GM21619 (cell line): ENCODE measurements at regions not wholly inside any gene's neighbourhood (a gene's known extent, or its start where the extent isn't known, plus 50 kb on each side); places are given as distances from the start of the nearest gene placed in this dataset.
A peak's percentile ranks its signal among the peaks of the same experiment; 100 is the strongest.

Experiments used
- ATAC-seq: cut with Tn5 transposase; IDR thresholded peaks from one replicate; pipeline ENCODE4 v1.9.1; 2021; ENCODE audit not compliant: unreplicated experiment

DNA sequence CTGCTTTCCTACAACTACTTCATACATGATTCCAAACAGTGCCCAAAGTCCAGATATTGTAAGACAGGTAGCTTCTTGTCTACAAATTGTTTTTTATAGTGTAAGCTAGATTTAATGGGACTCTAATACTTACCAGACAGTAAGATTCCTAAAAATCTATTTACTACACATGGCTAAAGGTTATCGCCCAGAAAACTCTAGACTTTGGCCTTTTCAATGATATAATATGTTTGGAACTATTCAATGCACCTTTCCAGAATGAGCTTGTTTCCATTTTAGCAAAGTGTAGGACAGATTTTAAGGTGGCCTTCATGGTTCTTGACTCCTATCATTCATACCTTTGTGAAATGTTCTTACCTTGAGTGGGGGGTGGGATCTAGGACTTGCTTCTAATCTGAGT lies 951.0 kb downstream of the SORCS1 start:
- ATAC-seq: no peak

DNA sequence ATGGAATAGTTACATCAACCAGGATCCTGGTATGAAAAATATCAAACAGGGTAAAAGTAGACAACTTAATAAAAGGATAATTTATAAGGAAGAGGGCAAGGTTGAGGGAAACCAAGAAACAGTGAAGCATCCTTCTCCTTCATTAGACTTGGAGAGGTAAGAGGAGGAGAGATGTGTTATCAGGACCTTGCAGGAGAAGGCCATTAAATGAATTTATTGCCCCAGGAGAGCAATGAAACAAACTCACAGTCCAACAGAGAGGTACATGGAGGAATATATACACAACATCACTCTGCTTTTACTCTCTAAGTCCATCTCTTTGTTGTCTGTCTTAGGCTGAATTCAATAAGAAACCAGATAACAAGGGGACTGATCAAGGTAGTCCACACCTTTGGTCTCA lies 966.2 kb downstream of the SORCS1 start:
- no peak for ATAC-seq

DNA sequence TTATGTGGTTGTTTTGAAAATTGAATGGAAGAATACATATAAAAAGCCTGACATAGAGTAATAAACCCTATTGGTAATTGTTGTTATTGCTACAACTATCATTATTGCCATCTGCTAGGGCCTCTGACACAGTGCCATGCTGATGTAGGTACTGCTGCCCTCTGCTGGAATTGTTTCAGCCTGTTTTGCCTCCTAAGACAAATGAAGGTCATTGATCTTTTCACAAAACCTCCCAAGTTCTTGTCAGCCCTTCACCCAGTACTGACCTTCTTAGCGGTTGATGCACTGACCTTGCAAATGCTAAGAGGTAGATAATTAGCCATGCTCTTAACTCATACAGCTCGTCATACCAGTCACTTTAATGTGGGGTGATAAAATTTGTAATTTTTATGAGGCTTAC lies 975.2 kb downstream of the SORCS1 start:
- peak; percentile 57 for ATAC-seq

DNA sequence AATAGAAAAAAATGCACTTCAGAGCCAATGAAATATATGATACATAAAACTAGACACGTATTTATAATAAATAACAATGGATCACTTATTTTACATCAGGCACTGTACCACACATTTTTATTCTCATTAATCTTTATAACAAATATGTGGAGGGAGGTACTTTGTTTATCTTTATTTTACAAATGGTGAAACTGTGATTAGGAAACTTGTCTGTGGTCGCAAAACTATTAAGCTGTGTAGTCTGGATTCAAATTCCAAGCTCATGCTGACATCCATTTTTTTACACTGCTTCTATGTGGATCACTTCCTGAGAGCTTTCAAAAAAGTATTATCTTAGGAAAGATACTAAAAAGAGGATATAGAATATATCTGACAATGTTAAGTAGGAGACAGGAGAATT lies 978.6 kb downstream of the SORCS1 start:
- ATAC-seq: no peak

DNA sequence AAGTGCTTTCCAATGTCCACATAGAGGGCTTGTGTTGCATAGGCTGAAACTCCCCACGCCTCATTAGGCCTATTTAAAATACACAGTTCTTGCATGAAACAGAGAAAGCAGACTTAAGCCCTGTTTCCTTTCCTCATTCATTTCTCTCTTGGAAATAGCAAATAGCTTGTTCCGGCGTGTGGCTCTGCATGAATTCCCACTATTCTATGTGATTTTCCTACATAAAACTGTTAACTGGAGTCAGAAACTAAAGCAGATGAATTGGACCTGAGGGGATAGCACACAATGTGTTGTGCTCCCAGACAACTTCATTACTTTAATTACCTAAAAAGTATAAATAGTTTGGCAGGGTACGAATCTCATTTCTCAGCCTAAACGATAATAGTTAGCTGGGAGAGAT lies 981.5 kb downstream of the SORCS1 start:
- ATAC-seq: no peak

DNA sequence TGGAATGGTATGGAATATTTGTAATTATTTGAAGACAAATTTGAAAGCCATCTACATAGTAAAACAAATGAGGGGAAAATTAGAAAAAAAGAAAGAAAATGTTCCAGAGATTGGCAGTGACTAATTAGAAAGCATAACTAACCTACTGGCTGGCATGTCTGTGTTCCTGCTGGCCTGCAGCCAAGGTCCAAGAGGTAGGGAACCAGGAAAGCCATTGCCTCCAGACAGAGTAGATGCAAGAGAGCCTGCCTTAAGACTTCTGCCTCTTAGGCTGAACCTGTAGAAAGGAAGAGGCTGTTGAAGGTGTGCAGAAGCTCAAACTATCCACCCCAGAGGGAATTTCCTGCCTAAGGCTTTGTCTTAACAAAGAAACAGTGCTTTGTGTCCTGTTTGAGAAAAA lies 982.0 kb downstream of the SORCS1 start:
- ATAC-seq: no peak

DNA sequence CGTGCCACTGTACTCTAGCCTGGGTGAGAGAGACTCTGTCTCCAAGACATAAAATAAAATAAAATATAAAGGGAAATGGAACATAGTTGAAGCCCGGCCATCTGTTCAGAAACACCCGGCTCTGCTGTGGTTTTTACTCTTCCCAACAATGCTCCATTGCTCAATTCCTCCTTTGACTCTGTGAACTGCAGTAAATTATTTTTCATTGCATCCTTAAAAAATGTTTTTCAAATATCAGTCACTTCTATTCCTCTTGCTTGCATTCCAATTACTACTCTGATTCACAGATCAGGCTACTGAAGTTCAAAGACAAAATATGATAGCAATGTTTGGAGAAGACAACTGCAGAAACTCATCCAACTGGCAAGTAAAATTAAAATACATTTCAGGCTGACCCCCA lies 983.0 kb downstream of the SORCS1 start:
- no peak for ATAC-seq

DNA sequence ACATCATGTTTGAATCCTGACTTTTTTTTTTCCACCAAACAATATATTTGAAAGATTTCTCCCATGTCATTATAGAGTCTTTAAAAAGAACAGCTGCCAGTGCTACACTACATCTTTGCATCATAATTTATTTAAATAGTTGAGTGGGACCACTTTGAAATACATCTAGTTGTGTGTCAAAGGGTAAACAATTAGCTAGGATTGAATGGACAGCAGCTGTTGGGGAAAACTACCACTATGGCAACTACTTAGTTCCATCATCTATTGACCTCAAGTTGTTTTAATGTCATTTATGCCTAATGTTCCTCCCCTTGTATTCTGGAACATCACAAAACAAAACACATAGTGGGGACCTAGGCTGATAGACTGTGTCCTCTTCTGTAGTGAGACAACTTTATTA lies 985.1 kb downstream of the SORCS1 start:
- ATAC-seq: no peak

DNA sequence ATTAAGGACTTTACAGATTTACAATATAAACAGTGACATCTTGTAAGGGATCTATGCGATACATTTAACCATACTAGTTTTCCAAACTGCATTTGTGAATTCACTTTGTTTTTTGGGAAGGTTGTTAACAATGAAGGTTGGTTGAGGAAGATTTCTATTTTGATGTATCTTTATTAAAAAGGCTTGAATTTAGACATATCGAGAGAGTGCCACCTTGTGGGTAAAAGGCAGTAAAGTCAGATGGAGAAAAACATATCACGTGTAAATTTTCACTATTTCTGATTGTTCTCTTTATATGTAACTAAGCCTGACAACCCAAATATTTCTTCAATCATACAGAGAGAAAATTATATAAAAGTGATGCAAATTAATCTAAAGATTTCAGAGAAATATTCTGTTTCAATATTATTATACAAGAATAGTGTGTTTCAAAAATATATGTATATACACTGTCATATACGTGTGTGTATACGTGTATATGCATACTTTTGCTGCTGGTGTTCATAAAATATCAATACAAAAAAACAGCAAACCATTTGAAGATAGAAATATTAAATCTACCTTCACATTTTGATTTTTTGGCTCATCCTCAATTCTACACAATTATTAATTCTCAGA lies 988.6 kb downstream of the SORCS1 start:
- no peak for ATAC-seq

DNA sequence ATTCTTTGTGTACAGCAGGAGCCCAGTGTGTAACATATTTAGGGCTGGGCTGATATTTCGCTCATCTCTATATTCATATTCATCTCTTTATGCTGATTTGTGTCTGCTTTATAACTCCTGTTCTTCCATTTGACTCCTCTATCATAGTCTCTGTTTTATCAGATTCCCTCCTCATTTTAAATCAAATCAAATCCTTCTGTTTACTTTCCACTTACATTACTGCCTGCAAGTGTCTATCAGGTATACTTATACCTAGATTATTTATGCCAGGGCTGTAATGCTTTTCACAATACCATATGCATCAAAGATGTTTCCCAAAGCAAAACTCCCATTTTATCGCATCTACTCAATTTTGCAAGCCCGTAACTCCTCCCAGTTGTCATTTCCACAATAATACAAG lies 990.7 kb downstream of the SORCS1 start:
- no peak for ATAC-seq

DNA sequence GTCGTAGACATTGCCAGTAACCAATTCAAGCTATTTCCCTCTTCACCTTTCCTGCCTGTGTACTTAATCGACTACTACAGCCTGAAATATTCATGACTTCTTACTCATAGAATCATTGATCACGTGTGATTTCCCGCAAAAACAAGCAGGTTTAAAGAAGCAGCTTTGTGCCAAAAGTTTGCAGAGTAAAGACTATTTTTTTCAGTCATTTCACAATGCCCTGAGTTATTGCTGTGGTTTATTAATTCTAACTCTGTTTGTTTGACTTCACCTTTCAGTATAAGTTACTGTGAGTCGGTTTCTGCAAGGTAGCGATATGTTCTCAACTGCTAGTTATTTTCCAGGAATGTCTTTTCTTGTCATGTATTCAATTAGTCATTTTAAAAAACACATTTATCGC lies 995.3 kb downstream of the SORCS1 start:
- ATAC-seq: no peak

DNA sequence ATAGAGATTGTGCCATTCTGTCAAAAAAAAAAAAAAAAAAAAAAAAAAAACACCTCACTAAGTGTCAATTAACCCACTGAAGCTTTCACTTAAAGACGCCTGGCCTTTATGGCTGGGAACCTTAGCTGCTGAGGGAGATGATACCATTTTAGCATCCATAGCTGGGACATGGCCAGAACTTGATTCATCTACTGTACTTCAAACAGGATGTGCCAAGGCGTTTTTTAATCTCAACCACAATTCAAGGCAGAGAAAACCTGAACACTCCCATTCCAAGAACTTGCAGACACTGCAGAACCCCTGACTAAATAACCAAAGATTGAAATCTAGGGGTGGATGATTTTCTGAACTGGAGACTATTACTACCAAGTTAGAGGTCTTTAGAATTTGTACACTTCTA lies 996.6 kb downstream of the SORCS1 start:
- no peak for ATAC-seq

DNA sequence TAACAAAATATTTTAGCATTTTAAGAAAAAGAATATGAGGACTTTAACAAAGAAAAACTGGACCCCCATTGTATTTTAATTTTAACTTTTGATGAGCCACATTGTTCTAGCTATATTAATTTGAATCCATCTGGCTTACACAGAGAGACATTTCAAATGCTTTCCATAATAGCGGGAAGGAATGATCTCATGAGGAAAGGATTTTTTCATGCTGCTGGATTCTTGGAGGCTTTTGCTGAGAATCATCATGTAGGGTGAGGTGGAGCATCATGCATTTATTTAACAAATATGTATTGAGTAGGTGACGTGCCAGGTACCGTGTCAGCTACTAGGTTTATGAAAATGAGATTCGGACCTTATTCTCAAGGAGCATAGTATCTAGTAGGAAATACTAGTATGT lies 1006.3 kb downstream of the SORCS1 start:
- no peak for ATAC-seq

DNA sequence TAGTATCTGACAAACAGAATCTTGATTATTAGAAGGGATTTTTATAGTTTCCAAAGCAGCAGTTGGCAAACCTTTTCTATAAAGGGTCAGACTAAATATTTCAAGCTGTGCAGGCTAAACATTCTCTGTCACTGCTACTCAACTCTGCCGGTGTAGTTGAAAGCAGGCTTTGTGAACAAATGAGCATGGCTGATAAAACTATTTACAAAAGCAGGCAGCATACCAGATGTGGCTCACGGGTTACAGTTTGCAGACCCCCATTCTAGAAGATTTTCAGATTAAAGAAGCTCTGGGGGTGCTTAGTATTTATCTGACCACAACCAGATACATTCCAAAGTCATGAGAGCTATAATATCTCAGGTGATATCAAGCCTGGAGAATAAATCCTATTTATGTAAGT lies 1017.5 kb downstream of the SORCS1 start:
- no peak for ATAC-seq

DNA sequence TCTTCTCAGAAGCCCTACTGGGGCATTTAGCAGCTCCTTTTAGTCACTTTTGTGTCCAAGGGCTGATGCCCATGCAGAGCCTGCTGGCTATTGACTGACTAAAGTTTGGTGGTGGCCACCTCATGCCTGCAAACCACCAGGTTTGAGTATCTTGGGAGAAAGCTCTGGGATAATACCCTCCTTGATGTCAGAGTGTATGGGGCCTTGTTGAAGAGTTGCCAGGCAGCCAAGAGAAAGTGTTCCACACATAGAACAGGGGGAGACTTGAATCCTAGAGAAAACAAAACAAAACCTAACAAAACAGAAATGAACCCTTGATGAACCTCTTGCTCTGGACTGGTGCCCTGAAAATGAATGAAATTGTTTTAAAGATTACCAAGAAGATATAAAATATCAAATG lies 1024.6 kb downstream of the SORCS1 start:
- ATAC-seq: no peak

DNA sequence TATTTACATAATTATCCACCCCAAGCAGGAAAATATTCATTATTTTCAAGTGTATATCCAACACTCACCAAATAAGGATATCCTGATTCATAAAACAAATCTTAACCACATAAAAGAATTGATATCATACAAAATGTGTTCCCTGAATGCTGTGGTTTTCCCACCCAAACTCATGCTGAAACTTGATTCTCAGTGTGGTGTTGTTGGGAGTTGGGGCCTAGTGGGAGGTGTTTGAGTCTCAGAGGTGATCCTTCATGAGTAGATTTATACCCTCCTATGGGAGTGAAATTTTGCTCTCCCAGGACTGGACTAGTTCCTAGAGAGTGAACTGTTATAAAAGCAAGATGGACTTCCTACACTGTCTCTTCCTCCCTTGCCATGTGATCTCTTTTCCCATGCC lies 1028.3 kb downstream of the SORCS1 start:
- ATAC-seq: no peak

DNA sequence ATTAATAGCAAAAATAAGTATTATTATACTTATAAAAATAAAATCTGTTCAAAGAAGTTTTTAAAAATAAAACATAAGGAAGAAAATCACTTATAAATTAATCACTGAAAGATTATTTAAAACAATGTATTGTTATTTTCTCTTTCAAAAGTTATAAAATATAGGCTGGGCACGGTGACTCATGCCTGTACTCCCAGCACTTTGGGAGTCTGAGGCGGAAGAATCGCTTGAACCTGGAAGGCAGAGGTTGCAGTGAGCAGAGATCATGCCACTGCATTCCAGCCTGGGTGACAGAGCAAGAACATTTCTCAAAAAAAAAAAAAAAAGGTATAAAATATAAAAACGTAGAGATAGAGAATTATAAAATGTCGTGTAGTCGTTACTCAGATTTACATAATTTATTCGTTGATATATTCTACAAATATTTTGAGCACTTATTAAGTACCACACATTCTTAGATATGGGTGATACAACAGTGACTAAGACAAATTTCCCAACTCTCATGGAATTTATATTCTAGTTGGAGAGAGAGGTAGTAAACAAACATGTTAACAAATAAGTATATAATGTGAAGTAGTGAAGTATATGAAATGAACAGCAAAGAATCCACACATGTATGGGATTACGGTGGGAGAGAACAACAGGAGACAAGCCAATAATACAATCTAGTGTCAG lies 1030.0 kb downstream of the SORCS1 start:
- no peak for ATAC-seq

DNA sequence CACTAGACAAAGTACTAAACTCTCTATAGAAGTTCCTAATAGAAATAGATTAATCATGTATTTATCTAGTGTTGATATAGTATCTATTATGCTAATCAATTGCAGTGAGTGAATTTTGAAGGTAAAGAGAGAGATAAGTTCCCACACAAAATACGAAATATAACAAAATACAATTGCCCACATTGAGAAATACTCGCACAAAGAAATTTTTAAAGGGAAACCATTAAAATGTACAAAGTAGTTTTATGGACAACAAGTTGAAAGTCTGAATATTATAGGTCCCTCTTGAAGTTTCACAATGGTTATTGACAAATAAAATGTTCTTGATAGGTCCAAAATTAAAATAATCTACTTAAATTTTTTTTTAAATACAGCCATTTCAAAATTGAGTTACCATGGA lies 1031.1 kb downstream of the SORCS1 start:
- ATAC-seq: no peak

DNA sequence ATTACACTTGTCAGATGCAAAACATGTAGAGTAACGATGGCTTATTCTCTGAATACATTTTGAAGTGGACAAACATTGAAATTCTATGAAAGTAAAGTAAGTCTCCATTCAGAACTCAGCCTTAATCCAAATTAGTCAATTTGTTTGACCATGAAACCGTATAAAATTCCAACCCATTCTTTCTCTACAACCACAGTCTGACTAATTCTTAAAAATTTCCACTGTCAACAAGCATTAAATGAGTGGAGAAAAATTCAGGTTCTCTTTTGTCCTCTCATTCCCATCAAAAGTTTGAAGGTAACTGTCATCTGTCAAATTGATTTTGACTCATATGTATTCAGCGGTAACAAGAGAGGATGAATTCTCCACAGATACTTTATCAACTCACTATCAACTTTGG lies 1031.5 kb downstream of the SORCS1 start:
- ATAC-seq: no peak

DNA sequence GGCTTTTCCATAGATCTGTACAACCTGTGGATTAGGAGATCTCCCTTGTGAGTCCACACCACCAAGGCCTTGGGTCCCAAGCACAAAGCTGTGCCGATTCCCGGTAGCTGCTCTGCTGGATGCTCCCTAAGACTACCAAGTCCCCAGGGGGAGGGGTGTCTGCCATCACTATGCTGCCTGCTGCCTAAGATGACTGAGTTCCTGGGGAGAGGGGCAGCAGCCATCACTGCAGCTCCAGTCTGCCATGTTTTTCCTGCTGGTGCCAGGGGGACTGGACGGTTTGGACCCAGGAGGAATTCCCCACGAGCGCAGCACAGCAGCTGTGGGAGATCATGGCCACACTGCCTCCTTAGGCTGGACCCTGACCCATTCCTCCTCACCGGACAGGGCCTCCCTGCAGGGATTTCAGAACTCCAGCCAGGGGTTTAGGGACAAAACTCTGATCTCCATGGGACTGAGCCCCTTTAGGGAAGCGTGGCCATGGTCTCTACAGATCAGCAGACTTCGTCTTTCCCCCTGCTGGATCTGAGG lies 1049.8 kb downstream of the SORCS1 start:
- no peak for ATAC-seq

DNA sequence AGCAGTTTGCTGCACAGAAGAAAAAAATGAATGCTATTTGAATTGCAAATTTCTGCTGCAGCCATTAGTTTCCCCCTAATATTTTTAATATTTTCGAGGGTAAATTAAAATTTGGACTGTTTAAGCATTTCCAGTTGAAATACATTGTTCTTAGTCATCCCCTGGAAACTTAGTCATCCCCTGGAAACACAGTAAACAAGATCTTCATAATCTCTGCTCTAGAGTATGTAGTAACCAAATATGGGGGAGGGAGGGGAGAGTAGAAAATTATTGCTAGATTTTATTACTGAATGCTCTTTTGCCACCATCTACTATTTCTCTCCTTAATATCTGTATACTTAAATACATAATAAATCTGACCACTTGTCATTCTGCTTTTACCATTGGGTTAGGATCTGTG lies 1053.3 kb downstream of the SORCS1 start:
- no peak for ATAC-seq

DNA sequence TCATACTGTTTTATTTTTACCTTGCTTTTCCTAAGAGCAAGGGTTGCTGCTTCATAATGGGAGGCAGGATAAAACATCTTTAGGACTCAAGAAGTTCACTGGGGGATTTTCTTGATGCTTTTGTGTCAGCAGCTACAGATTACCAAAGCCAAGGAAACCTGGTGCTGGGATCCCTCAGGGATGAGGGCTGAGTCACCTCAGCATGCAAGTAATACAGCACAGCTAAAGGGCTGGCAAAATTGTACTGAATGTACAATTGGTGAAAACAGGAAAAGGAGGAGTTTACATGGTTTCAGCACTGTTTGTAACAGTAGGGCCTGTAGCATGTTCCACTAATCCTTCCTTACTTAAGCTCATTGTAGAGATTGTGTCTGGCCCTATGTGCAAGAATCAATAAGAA lies 1056.8 kb downstream of the SORCS1 start:
- no peak for ATAC-seq

DNA sequence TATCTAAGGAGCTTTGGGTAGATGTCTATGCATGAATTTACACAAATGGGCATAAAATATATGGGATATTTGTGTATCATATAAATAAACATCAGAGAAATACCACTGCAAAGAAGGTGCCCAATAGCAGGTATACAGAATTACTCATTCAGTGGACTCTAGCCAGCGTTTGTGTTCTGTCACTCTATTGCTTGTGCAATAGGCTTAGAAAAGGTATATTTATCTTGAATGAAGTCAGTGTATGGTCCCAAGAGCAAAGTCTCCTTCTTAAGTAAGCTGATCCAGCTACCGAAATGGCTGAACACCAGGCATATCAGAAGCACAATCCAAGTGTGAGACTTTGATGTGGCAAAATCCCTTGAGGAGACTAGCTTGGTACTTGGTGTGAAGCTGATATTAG lies 1058.4 kb downstream of the SORCS1 start:
- ATAC-seq: no peak
